ENCODE measurements at regions not wholly inside any gene's neighbourhood (a gene's known extent, or its start where the extent isn't known, plus 50 kb on each side); places are given as distances from the start of the nearest gene placed in this dataset.
A peak's percentile ranks its signal among the peaks of the same experiment; 100 is the strongest.

DNA sequence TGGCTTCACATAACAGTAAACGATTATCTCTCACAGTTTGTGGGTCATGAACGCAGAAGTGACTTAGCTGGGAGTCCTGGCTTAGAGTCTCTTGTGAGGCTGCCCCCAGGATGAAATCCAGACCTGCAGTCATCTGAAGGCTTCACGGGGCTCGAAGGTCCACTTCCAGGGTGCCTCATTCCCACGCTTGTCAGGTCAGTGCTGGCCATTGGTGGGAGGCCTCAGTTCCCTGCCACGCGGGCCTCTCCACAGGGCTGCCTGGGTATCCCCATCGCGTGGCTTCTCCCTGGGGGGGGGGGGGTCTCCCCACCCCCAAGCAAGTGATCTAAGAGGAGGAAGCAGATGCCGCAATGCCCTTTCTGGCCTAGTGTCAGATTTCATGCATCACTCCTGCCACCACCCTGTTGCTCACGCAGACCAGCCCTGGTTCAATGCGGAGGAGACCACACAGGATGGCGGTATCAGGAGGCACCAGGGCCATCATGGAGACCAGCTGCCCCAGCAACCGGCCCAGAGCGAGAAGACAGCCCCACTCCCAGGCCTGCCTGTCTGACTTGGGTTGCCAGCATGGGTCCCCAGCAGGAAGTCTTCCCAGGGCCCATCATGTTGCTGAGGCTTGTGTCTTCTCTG is 77.3 kb upstream of the CDH5 start:
- no peak for DNase-seq

DNA sequence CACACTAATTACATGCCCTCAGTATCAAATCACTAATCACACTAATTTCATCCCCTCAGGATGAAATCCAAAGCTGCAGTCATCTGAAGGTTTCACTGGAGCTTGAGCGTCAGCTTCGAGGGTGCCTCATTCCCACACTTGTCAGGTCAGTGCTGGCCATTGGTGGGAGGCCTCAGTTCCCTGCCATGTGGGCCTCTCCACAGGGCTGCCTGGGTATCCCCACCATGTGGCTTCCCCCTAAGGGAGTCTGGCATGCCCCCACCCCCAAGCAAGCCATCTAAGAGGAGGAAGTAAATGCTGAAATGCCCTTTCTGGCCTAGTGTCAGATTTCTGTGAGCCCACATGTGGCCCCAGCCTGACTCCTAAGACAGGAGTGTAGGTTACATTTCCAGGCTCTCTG is 78.6 kb upstream of the CDH5 start:
- no peak for DNase-seq

DNA sequence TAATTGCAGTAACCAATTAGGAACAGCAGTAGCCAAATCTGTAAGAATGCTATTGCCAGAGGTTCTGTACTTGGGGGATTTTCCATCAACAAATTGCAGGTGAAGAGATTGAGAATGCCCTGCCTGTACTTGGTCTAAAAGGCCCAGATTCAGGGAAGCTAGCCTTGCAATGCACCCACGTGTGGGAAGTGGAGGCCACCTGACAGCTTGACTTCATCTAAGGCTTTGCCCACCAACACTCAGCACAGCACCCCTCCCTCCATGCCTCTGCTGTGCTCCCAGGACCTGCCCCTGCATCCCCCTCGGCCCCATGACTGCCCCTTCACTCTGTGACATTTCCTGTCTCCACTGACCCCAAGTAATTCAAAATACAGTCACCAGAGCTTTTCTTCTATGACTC is 79.1 kb upstream of the CDH5 start:
- DNase-seq = no peak

DNA sequence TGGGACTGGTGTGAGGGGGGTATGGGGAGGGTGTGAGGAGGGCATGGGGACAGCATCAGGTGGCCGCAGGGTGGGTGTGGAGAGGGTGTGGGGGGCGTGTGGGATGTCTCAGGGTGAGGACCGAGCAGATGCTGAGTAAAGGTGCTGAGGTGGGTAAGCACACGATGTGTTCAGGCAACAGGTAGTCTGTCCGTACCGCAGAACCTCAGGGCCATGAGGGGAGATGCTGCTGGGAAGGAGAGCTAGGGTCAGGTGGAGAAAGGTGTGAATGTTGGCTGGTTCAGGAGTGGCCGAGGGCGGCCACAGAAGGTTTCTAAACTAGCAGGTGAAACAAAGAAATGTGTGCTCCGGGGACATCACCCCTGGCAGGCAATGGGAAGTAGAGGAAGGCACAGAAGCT is 80.0 kb upstream of the CDH5 start:
- DNase-seq = no peak

DNA sequence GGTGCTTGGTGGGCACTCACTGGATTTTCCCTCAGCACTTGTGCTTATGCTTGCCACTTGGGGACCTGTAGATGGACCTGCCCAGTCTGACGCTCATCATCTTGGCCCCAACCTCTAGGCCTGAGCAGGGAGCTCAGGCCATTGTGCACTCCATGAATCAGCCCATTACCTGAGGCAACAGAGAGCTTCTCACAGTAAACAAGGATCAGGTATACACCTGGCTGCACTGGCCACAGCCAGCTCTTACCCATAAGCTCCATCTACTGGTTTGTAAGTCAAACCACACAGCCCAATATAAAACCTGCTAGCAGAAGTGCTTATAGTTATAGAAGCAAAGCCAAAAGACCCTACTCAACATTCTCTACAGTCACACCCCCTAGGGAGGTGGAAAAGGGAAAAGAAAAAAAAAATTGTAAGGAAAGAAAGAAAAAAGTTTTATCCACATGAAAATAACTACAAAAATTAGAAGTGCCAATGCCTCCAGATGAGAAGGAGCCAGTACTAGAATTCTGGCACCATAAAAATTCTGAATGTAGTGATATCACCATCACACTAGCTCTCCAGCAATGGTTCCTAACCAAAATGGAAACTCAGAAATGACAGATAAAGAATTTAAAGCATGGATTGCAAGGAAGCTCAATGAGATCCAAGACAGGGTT is 87.8 kb upstream of the CDH5 start:
- no peak for DNase-seq

DNA sequence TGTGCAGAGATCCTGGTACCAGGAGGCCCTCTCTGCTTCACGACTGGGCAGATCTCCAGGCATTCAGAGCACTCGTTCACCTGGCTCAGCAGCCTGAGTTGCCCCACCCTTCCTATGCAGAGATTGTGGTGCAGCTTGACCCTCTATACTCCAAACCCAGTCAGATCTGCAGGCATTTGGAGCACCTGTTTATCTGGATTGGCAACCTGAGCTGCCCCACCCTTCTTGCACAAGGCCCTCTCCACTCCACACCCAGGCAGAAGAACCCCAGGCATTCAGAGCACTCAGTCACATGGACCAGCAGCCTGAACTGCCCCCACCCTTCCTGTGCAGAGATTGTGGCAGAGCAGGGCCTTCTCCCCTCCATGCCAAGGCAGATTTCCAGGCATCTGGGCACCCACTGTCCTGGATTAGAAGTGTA is 88.4 kb upstream of the CDH5 start:
- DNase-seq = no peak

DNA sequence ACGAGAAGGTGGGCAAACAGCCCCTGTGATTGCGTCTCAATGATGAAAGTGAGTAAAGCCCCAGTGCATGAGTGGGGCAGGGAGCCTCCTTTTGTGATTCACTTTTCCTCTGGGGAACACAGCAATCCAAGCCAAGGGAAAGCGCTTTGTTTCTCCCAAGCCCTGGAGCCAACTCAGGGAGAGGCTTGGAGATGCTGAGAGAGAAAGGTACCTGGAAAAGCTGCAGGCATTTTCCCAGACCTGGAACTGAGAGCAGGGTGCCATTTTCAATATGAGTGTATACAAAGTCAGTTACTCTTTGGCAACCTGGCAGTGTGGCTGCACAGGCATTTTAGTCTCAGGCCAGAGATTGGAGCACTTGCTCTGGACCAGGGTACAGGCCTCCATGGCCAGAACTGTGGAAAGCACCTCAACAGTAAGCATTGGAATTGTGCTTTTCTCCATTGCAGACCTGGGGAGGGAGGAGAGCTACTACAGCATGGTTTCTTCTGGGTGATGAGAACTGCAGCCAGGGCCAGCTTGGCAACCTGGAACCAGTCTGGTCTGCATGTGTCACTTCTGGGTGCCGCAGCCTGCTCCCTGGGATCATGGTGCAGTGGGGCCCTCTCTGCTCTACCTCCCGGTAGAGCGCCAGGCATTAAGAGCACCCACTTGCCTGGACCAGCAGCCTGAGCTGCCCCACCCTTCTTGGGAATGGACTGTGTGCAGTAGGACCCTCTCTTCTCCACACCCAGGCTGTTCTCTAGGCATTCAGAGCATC is 89.0 kb upstream of the CDH5 start:
- DNase-seq = no peak

DNA sequence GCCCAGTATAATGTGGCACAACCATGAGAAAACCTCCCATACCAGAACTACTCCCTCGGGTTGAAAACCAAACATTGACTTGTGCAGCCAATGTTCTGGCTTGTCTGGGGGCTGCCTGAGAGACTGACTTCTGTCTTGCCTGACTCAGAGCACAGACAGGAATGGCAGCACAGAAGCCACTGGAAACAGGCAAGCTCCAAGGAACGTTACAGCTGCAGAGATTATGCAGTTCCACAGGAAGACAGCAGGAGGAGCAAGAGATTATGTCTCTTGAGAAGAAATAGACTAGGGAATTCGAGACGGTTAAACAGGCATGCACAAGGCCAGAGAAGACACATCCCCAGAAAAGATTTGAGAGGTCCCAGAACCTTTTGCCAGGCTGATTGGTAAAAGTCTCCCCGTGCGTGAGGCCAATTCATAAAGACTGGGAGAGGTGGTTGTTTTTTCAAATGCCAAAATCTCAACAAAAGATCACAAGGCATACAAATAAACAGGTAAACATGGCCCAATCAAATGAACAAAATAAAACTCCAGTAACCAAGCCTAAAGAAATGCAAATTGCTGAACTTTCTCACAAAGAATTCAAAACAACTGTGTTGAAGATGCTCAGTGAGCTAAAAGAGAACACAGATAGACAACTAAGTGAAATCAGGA is 90.6 kb upstream of the CDH5 start:
- no peak for DNase-seq

DNA sequence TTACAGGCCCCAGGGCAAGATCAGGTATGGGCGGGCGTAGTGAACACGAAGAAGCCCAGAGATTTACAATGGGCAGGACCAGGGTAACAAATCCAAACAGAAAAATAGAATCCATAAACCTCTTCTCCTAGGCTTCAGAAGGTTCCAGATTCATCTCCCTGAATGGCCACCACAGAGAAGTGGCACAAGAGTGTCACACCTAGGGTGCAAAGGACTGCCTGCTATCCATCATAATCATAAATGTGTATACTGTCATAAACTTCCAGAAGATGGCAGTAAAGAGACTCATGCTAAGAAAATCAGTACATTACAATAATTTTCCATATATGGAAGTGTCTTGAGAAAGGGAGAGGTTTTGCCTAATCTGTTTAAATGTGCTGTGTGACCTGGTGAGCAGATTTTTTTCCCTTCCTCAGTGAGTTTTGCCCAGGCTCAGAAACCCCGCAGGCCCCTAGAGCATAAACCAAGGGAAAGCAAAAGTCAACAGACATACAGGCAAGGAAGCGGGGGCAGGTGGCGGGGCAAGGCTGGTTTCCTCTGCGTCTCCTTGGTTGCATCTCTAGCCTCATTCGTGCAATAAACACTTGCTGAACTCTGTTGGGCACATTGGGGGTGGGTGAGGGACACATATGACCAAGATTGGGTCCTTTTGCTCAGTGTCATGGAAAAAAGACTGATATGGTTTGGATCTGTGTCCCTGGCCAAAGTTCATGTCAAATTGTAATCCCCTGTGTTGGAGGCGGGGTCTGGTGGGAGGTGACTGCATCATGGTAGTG is 92.0 kb upstream of the CDH5 start:
- DNase-seq = no peak

DNA sequence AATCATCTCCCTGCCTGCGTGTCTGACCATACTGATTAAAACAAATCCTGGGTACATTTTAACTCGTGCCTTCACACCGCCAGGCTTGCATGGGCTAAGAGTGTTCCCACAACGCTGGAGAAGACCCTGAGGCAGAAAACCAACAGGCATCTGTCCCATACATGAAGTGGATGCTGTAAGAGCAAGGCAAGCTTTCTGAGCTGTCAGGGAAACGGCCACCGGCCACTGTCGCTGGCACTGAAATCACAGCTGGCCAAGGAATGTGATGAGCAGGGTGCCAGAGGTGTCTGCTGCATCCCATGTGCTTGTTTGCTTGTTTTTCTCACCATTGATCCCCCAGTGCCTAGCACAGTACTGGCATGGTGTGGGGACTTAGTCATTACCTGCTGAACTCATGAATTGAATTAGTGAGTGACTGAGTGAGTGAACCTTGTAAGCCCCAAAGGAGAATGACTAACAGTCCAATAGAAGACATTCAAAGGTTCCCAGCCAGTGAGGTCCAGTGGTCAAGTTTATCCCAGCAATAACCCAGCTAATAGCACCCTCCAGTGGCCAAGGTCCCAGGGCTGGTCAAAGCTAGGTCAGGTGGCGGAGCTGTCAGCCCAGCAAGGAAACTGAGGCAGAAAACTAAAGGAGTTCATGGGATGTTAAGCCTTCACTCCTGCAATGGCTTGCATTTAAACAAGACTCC is 92.7 kb upstream of the CDH5 start:
- DNase-seq = no peak

DNA sequence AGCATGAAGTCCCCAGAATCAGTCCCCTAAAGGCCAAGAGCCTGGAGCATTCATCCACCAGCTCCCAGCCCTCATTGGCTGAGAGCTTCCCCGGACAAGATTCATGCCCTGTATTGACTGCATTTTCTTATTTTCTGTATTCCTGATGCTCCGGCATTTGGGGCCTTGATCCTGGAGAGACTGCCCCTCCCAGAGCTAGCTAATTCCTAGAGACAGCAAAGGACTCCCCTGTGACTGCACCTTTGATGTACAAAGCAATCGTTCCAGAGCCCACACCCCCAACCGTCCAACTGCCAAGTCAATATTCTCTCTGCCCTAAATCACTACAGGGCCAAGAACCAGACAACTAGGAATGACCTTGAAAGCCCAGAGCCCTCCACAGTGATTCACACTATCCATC is 93.4 kb upstream of the CDH5 start:
- DNase-seq = no peak

DNA sequence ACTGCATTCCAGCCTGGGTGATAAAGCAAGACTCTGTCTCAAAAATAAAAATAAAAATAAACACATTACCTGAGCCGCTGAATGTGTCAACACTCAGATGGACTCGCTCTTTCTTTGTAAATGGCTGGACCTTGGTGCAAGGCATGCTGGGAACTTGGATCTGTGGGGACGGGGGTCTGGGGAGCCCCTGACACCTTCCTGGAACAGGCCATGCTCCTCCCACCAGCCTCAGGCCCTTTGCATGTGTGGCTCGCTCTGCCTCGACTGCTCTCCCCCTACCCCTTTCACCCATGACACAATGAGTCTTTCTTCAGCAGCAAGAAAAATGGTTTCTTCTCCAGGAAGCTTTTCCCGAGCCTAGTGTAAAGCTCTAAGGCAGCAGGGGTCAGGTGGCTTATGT is 94.0 kb upstream of the CDH5 start:
- DNase-seq = no peak

DNA sequence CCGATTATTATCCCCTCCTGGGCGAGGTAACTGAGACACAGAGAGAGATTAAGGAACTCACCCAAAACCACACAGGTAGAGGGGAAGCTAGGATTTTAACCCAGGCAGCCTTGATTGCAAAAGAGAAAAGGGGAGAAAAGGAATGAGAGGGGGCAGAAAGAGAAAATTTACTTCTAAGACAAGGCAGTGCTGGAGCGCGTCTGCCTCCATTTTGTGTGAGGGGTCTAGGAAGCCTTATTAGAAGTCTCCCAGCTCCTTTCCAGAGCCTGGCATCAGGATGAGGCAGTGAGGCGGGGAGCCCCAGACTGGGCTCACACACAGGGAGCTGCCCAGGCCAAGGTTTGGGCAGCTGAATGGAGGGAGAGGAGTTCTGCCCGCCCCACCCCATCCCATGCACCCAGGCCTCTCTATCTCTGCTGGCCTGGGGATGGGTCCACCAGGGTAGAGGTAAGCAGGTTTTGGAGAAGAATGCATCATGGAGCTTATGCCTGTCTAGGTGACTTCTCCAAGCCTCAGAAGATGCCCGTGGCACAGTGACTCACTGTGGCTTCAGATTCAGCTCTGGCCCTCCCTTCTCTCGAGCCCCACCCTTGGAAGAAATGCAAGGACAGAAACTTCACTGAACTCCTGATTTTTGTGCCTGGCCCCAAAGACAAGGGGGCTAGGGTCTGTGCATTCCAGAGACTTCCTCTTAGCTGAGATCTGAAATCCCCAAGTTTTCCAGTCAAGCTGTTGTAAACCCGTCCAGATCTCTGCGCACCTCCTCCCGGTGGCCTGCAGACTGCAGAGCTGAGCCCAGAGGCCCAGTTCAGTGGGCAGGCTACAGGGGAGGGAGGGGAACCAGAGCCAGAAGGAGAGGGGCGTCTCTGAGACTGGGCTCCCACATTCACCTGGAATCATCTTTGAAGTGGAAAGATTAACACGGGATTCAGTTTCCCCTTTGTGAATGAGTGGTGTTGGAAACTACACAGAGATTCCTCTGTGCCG is 95.1 kb upstream of the CDH5 start:
- DNase-seq = no peak

DNA sequence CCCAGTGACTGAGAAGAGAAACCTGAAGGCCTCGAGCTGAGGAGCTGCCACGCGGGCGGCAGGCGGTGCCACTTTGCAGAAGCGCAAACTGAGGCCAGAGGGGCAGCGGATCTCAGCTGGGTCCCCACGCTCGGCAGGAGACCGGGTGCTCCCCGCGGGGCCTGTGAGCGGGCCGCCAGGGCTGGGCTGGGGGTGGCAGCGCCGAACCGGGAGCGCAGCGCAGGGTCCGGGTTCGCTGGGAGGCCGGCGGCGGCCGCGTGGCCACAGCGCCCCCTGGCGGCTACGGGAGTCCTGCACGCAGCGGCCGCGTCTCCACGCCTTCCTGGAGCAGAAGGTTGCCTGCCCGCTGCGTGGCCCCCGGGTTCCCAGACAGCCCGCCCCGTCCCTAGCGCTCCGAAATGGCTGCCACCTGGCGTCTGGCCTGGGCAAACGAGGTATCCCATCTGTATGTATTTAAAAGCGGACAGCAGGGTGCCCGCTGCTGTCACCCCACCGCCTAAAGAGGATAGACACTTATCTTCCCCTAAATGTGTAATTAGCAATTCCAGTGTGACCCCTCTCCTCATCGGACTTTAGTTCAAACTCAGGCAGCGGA is 96.1 kb upstream of the CDH5 start:
- DNase-seq = peak; percentile 27 to 43 (median 33)

DNA sequence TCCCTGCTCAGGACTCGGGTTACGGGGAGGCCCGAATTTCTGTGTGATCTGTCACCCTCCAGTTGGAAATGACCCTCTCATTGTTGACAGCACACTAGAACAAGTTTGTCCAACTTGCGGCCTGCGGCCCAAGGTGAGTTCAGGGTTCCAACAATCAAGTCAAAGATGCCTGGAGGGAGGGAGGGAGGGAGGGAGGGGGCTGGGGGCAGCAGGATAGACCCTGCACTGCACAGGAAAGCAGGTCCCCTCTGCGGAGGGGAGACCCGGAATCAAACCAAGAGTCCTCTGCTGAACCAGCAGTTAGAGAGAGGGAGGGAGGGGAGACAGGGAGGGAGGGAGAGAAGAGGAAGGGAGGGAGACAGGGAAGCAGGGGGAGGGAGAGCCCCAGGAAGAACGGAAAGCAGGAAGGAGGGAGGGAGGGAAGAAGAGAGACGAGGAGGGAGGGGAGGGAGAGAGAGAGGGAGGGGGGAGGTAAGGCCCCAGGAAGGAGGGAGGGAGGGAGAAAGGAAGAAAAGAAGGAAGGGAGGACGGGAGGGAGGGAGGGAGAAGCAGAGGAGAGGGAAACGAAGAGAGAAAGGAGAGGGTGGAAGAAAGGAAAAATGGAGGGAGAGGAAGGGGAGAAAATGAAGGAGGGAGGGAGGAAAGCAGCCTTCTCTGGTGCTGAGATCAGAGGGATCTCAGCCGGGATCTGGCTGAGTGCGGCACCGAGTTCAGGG is 96.7 kb upstream of the CDH5 start:
- DNase-seq = no peak

DNA sequence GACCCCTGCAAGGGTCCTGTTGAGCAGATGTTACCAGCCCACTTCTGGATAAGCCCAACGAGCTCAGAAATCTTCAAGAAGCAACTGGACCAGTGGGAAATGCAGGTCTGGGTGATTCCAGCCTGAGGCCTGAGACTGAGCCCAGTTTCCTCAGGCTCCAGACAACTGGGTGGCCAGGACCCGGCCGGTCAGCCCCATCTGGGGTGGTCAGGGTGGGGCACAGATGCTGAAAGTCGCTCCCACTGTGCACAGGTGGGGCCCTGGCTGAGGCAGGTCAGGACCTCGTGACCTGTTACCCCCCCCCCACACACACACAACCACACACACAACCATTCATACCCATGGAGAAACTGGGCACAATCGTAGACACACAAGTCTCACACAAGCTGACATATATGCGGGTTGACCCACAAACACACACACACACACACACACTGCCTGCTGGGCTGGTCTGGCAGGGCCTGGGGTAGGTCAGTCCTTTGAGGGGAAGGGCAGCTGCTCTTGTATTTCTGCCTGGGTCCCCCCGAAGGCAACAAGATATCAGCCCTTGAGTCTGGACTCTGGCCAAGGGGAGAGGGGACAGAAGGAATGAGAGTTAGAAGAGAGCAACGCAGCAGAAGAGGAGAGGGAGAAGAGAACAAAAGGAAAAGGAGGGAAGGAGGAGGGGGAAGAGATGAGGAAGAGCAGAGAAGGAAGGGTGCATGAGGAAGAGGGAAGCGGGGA is 99.0 kb upstream of the CDH5 start:
- no peak for DNase-seq

DNA sequence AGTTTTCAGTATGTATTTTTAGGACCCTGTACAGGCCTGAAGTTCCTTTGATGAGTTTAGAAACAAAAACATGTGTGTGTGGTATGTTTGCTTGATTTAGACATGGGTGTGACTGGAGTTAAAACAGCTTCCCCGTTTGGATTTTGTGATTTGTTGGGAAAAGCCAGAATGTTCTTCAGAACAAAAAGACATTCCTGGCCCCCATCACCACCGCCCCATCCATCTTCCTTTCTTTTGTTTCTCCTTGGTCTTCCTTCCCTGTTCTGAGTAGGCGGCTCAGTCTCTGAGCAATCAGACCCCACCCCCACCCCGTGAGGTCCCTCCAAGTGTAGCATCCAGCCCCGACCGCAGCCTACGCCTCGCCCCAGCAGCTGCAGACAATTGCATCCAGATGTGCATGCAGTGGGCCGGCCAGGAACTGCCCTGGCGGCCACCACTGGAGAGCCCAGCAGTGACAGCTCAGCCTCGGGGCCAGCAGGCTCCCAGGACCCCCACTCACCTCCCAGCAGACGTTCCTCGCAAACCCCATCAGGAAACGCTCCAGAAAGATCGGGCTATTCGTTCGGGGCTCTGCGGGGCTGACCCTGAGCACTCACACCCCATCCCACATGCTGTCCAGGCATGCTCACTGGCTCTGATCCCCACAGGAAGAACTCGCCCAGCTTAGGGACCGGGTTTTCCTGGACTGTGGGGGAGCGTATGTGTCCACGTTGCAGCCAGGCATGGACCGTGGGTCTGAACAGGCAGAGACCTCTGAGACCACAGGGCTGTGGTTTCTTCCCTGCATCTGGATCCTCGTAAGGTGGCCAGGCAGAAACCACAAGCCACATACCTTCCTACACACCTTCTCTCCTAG is 99.8 kb upstream of the CDH5 start:
- no peak for DNase-seq

DNA sequence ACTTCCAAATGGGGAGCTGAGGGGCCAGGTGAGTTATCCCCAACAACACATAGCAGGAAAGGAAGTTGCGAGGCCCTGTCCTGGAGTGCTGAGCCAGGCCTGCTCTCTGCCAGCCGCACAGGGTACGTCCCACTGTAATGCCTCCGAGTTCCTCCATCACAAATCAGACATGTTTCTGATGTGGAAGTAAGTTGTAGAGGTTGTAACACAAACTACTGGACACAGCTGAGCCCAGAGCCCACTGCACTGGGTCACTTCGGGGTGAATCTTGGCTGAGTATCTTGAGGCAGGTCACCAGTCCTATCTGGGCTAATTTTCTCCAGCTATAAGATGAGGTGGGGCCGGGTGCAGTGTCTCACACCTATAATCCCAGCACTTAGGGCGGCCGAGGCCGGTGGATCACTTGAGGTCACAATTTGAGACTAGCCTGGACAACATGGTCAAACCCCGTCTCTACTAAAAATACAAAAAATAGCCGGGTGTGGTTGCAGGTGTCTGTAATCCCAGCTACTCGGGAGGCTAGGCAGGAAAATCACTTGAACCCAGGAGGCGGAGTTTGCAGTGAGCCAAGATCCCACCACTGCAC is 100.8 kb upstream of the CDH5 start:
- DNase-seq = no peak

Data from activated naive CD4-positive, alpha-beta T cell (primary cell).